H1 (cell line): ENCODE measurements at regions not wholly inside any gene's neighbourhood (a gene's known extent, or its start where the extent isn't known, plus 50 kb on each side); places are given as distances from the start of the nearest gene placed in this dataset.

Experiments used
- CTCF ChIA-PET: fragments of 300-600 bp; sonication (Branson Sonifier 250); formaldehyde crosslinking; loops from one replicate; lab custom pipeline; 2021; ENCODE audit not compliant: partially characterized antibody; lab: Charles Lee
- POLR2A ChIA-PET: fragments of 300-600 bp; sonication (Branson Sonifier 250); formaldehyde crosslinking; loops from one replicate; lab custom pipeline; 2021; ENCODE audit warnings: inconsistent platforms; ENCODE audit not compliant: partially characterized antibody; lab: Charles Lee
- DNase-seq, 2 experiments: peaks; one replicate each; pipeline versions ENCODE4 v3.0.0 to v3.0.0-alpha.2; 2010 to 2022; ENCODE audit warnings: low spot score in 2 of 2, low read depth in 1 of 2, mixed read lengths in 1 of 2
- FAIRE-seq: peaks from 2 replicates; lab custom pipeline; 2011; peaks lifted over from hg19 to GRCh38; lab: Jason Lieb, UNC
- H2AFZ ChIP-seq: 2 replicates; pipeline ENCODE4 v1.8.1; 2012; ENCODE audit warnings: low read length, inconsistent platforms
- H2AK5ac ChIP-seq: 2 replicates; pipeline ENCODE4 v1.6.1; 2013; ENCODE audit warnings: low read depth, low read length
- H2BK120ac ChIP-seq: replicated peaks from 2 replicates; pipeline ENCODE3; 2013; ENCODE audit warnings: low read depth, low read length, inconsistent platforms
- H2BK12ac ChIP-seq: 2 replicates; pipeline ENCODE4 v1.6.1; 2013; ENCODE audit warnings: low read depth, low read length
- H2BK15ac ChIP-seq: 2 replicates; pipeline ENCODE4 v1.6.1; 2013; ENCODE audit warnings: low read length
- H2BK20ac ChIP-seq: 2 replicates; pipeline ENCODE4 v1.6.1; 2013; ENCODE audit warnings: low read length
- H2BK5ac ChIP-seq: 2 replicates; pipeline ENCODE4 v1.6.1; 2013; ENCODE audit warnings: low read depth, low read length
- H3K14ac ChIP-seq: 2 replicates; pipeline ENCODE4 v1.6.1; 2013; ENCODE audit warnings: inconsistent platforms; ENCODE audit not compliant: insufficient read length
- H3K18ac ChIP-seq: 2 replicates; pipeline ENCODE4 v1.6.1; 2013; ENCODE audit warnings: low read length; ENCODE audit errors: extremely low read depth
- H3K23ac ChIP-seq: 2 replicates; pipeline ENCODE4 v1.6.1; 2013; ENCODE audit warnings: inconsistent platforms; ENCODE audit not compliant: insufficient read length
- H3K23me2 ChIP-seq: 2 replicates; pipeline ENCODE4 v1.6.1; 2013; ENCODE audit warnings: low read depth, low read length
- H3K27ac ChIP-seq: 2 replicates; pipeline ENCODE4 v1.6.1; 2011; ENCODE audit warnings: low read depth, low read length, inconsistent platforms
- H3K27me3 ChIP-seq, 4 experiments: replicated peaks in 1 of 4; 1 replicate in 1 of 4; 2 replicates in 3 of 4; pipeline versions ENCODE4 v1.6.1 to v1.8.1; 2011 to 2013; ENCODE audit warnings: low read length in 3 of 4, mild to moderate bottlenecking in 3 of 4, inconsistent platforms in 2 of 4, mixed read lengths in 2 of 4, moderate library complexity in 1 of 4; ENCODE audit not compliant: control insufficient read depth in 3 of 4, insufficient read depth in 3 of 4; ENCODE audit errors: extremely low read depth in 1 of 4
- H3K36me3 ChIP-seq, 4 experiments: 2 replicates each; pipeline versions ENCODE4 v1.6.1 to v1.8.1; 2011 to 2013; ENCODE audit warnings: mild to moderate bottlenecking in 4 of 4, low read length in 3 of 4, moderate library complexity in 2 of 4, control low read depth in 1 of 4, inconsistent platforms in 1 of 4; ENCODE audit not compliant: insufficient read depth in 4 of 4, control insufficient read depth in 2 of 4
- H3K4ac ChIP-seq: replicated peaks from 2 replicates; pipeline ENCODE3; 2013; ENCODE audit warnings: low read length, low read depth, mixed read lengths, inconsistent platforms; ENCODE audit not compliant: insufficient read length
- H3K4me1 ChIP-seq, 4 experiments: replicated peaks in 1 of 4; 1 replicate in 1 of 4; 2 replicates in 3 of 4; pipeline versions ENCODE4 v1.6.1 to v1.8.1; 2011 to 2013; ENCODE audit warnings: low read length in 3 of 4, inconsistent platforms in 2 of 4, mixed read lengths in 1 of 4; ENCODE audit not compliant: insufficient read depth in 4 of 4, control insufficient read depth in 3 of 4
- H3K4me2 ChIP-seq, 2 experiments: 2 replicates each; pipeline versions ENCODE4 v1.6.1 to v1.8.1; 2011 to 2013; ENCODE audit warnings: low read depth in 2 of 2, low read length in 2 of 2, control low read depth in 1 of 2, inconsistent platforms in 1 of 2, mild to moderate bottlenecking in 1 of 2; ENCODE audit not compliant: insufficient read depth in 1 of 2
- H3K4me3 ChIP-seq, 4 experiments: fragments of 200-600, 300-600 bp in 1 of 4; sonication (generic), shearing (Covaris generic), sonication (Bioruptor Twin) in 1 of 4; 2 replicates each; pipeline versions ENCODE4 v1.5.1 to v1.8.1; 2011 to 2016; ENCODE audit warnings: low read length in 4 of 4, low read depth in 3 of 4, control low read depth in 2 of 4, inconsistent platforms in 2 of 4, mild to moderate bottlenecking in 2 of 4, mixed read lengths in 1 of 4, moderate library complexity in 1 of 4; ENCODE audit not compliant: insufficient read depth in 2 of 4; ENCODE audit errors: extremely low read depth in 1 of 4
- H3K56ac ChIP-seq: replicated peaks from 2 replicates; pipeline ENCODE3; 2013; ENCODE audit warnings: low read depth, mild to moderate bottlenecking, mixed read lengths, low read length, inconsistent platforms; ENCODE audit not compliant: insufficient read length
- H3K79me1 ChIP-seq: 2 replicates; pipeline ENCODE4 v1.6.1; 2013; ENCODE audit warnings: low read depth, low read length, control low read depth
- H3K79me2 ChIP-seq, 2 experiments: 2 replicates each; pipeline versions ENCODE4 v1.6.1 to v1.8.1; 2012 to 2013; ENCODE audit warnings: low read length in 2 of 2, mild to moderate bottlenecking in 2 of 2, inconsistent platforms in 1 of 2; ENCODE audit not compliant: insufficient read depth in 2 of 2, control insufficient read depth in 1 of 2
- H3K9ac ChIP-seq, 4 experiments: replicated peaks in 1 of 4; 1 replicate in 1 of 4; 2 replicates in 3 of 4; pipeline versions ENCODE4 v1.6.1 to v1.8.1; 2011 to 2013; ENCODE audit warnings: low read depth in 3 of 4, low read length in 3 of 4, control low read depth in 2 of 4, mild to moderate bottlenecking in 2 of 4, moderate library complexity in 2 of 4, inconsistent platforms in 1 of 4; ENCODE audit errors: extremely low read depth in 1 of 4
- H3K9me3 ChIP-seq, 2 experiments: 2 replicates each; pipeline versions ENCODE4 v1.6.1 to v1.8.1; 2012 to 2013; ENCODE audit warnings: mild to moderate bottlenecking in 2 of 2, moderate library complexity in 2 of 2, control low read depth in 1 of 2, inconsistent platforms in 1 of 2, low read depth in 1 of 2, low read length in 1 of 2, mixed read lengths in 1 of 2; ENCODE audit not compliant: insufficient read depth in 2 of 2
- H4K20me1 ChIP-seq, 2 experiments: replicated peaks in 1 of 2; 2 replicates each; pipeline versions ENCODE3 to v1.8.1; 2011 to 2013; ENCODE audit warnings: inconsistent platforms in 2 of 2, low read length in 2 of 2, mild to moderate bottlenecking in 1 of 2; ENCODE audit not compliant: insufficient read depth in 2 of 2, control insufficient read depth in 1 of 2
- H4K5ac ChIP-seq: 2 replicates; pipeline ENCODE4 v1.6.1; 2013; ENCODE audit warnings: low read length, low read depth, mixed read lengths, inconsistent platforms; ENCODE audit not compliant: insufficient read length
- H4K8ac ChIP-seq: 2 replicates; pipeline ENCODE4 v1.8.0; 2013; ENCODE audit warnings: mild to moderate bottlenecking, moderate library complexity, low read length, inconsistent platforms; ENCODE audit not compliant: insufficient read depth; ENCODE audit errors: extremely low read depth
- H4K91ac ChIP-seq: replicated peaks from 2 replicates; pipeline ENCODE3; 2013; ENCODE audit warnings: low read length, mixed read lengths, inconsistent platforms; ENCODE audit not compliant: insufficient read length
- BCL11A ChIP-seq, 2 experiments: IDR thresholded peaks; one replicate each; pipeline ENCODE4 v1.6.1; 2011; ENCODE audit warnings: low read depth in 2 of 2, low read length in 2 of 2, mild to moderate bottlenecking in 2 of 2
- CREB1 ChIP-seq: IDR thresholded peaks from 2 replicates; pipeline ENCODE4 v1.6.1; 2012; ENCODE audit warnings: inconsistent platforms
- KDM5A ChIP-seq: fragments of 200-600 bp; IDR thresholded peaks from 2 replicates; pipeline ENCODE4 v1.7.1; 2012; ENCODE audit warnings: mild to moderate bottlenecking, low read length, inconsistent platforms, mixed read lengths
- POLR2A ChIP-seq, 2 experiments: IDR thresholded peaks; 1 replicate in 1 of 2; 2 replicates in 1 of 2; pipeline ENCODE4 v1.6.1; 2011; ENCODE audit warnings: low read depth in 2 of 2, low read length in 2 of 2, mild to moderate bottlenecking in 2 of 2; ENCODE audit errors: control extremely low read depth in 1 of 2
- POU5F1 ChIP-seq: IDR thresholded peaks from 2 replicates; pipeline ENCODE4 v1.6.1; 2011; ENCODE audit warnings: low read depth, mild to moderate bottlenecking, low read length, moderate library complexity
- SIN3A ChIP-seq, 2 experiments: IDR thresholded peaks in 1 of 2; conservative IDR thresholded peaks in 1 of 2; 2 replicates each; pipeline ENCODE4 v1.6.1; 2011 to 2012; ENCODE audit warnings: low read length in 2 of 2, improper control_type of control experiment in 1 of 2, low read depth in 1 of 2, mild to moderate bottlenecking in 1 of 2
- TCF12 ChIP-seq: IDR thresholded peaks from 2 replicates; pipeline ENCODE4 v1.6.1; 2011; ENCODE audit warnings: low read depth, mild to moderate bottlenecking, low read length
- WGBS, 2 experiments: shearing (Covaris generic) in 1 of 2; methylation state at CpG; one replicate each; pipeline versions ENCODE4 v1.1.6 to v1.1.7; 2013 to 2015; ENCODE audit warnings: low lambda C conversion rate in 2 of 2, mixed read lengths in 2 of 2, inconsistent platforms in 1 of 2, low coverage in 1 of 2, missing lambda C conversion rate in 1 of 2; ENCODE audit not compliant: insufficient replicate concordance in 2 of 2, insufficient coverage in 1 of 2, insufficient read length in 1 of 2; ENCODE audit errors: extremely low coverage in 1 of 2, missing lambda C conversion rate in 1 of 2; 5-methylcytosine and 5-hydroxymethylcytosine counted together
- TF ChIP-seq, protein P1 (sequence below), 3 experiments: IDR thresholded peaks; 1 replicate in 2 of 3; 2 replicates in 1 of 3; pipeline versions ENCODE4 v1.5.1 to v1.6.1; 2011; ENCODE audit warnings: low read length in 3 of 3, mild to moderate bottlenecking in 3 of 3, inconsistent platforms in 2 of 3, low read depth in 1 of 3, moderate library complexity in 1 of 3; ENCODE audit not compliant: insufficient read depth in 1 of 3; ENCODE audit errors: control extremely low read depth in 1 of 3

DNA sequence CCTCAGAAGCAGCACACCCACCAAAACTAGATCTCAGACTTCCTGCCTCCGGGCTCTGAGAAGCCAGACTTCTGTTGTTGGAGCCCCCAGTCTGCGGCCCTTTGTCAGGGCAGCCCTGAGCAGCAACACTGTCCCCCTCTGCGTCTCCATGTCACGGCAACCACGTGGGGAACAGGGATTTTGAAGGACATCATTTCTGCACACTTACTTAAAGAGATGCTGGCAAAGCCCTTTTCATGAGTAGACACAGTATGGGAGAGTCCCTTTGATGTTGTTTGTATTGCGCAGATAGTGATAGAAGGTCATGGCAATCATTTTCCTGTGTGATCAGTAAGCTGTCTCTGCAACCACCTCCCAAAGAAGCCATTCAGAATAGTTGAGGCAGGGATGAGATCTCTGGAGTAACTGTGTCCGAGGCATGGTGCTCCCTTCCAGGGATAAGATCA, 69.1 kb upstream of the ID2 start:
- no peak overlapping the region for H2BK15ac ChIP-seq

More for the DNA sequence above, 69.1 kb upstream of the ID2 start:
- no peak for DNase-seq
- no peak overlapping the region for H2AFZ ChIP-seq
- H3K14ac ChIP-seq, result no peak overlapping the region
- WGBS, 2 experiments, result 90% methylated on average over 7 of the region's 7 CpGs; no CpG with 5 or more reads in 1 of the 2 experiments
- no peaks in the 10 kb centered on the region; the same call in 1 of the 2 replicates for H3K79me1 ChIP-seq
- H3K18ac ChIP-seq, result no peak overlapping the region
- no peak overlapping the region for H3K4me3 ChIP-seq
- H3K9ac ChIP-seq, result no peak overlapping the region
- H3K36me3 ChIP-seq, result no peaks in the 10 kb centered on the region
- H3K4me2 ChIP-seq, result no peak overlapping the region
- H3K27me3 ChIP-seq, result no peaks in the 10 kb centered on the region
- H3K23ac ChIP-seq, result no peak overlapping the region
- TF ChIP-seq SIN3A (conservative IDR thresholded peaks at IDR 0.05 in 1 of 2, IDR thresholded peaks at IDR 0.05 in 1 of 2; ENCODE audit: low read depth in 1 of 2, low read length in 2 of 2) (no peak), CREB1 (no peak), POU5F1 (no peak), KDM5A (no peak), BCL11A (IDR thresholded peaks at IDR 0.05; ENCODE audit: low read depth in 2 of 2, low read length in 2 of 2) (no peak), TCF12 (no peak), POLR2A (IDR thresholded peaks at IDR 0.05; ENCODE audit: control extremely low read depth in 1 of 2, low read depth in 2 of 2, low read length in 2 of 2) (no peak)
- TF ChIP-seq, protein P1, sequence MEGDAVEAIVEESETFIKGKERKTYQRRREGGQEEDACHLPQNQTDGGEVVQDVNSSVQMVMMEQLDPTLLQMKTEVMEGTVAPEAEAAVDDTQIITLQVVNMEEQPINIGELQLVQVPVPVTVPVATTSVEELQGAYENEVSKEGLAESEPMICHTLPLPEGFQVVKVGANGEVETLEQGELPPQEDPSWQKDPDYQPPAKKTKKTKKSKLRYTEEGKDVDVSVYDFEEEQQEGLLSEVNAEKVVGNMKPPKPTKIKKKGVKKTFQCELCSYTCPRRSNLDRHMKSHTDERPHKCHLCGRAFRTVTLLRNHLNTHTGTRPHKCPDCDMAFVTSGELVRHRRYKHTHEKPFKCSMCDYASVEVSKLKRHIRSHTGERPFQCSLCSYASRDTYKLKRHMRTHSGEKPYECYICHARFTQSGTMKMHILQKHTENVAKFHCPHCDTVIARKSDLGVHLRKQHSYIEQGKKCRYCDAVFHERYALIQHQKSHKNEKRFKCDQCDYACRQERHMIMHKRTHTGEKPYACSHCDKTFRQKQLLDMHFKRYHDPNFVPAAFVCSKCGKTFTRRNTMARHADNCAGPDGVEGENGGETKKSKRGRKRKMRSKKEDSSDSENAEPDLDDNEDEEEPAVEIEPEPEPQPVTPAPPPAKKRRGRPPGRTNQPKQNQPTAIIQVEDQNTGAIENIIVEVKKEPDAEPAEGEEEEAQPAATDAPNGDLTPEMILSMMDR (IDR thresholded peaks at IDR 0.05; ENCODE audit: control extremely low read depth in 1 of 3, insufficient read depth in 1 of 3, low read depth in 1 of 3, low read length in 3 of 3), result no peak
- no peaks in the 10 kb centered on the region for H3K23me2 ChIP-seq
- H2BK20ac ChIP-seq, result no peak overlapping the region
- H3K56ac ChIP-seq, result no peak overlapping the region
- H2BK5ac ChIP-seq, result no peak overlapping the region
- H3K4ac ChIP-seq, result no peak overlapping the region
- CTCF ChIA-PET, result no interaction called here
- no peak overlapping the region for H4K8ac ChIP-seq
- no peak overlapping the region for H2BK120ac ChIP-seq
- H3K4me1 ChIP-seq, result no peaks in the 10 kb centered on the region
- POLR2A ChIA-PET, result interaction anchor here (1.0 kb wide), 1 partner anchor 22 kb away, joined by 5 read pairs; no protein-coding TSS in a partner anchor
- no peaks in the 10 kb centered on the region for H3K79me2 ChIP-seq
- no peaks in the 10 kb centered on the region for H4K20me1 ChIP-seq
- H3K27ac ChIP-seq, result no peak overlapping the region
- no peak overlapping the region for H4K5ac ChIP-seq
- FAIRE-seq, result no peak
- no peaks in the 10 kb centered on the region for H3K9me3 ChIP-seq
- no peak overlapping the region for H4K91ac ChIP-seq
- no peak overlapping the region for H2BK12ac ChIP-seq
- no peak overlapping the region for H2AK5ac ChIP-seq
